AG09319 (cell line): ENCODE measurements at regions not wholly inside any gene's neighbourhood (a gene's known extent, or its start where the extent isn't known, plus 50 kb on each side); places are given as distances from the start of the nearest gene placed in this dataset.

Source experiments
- DNase-seq: peaks from one replicate; pipeline ENCODE4 v3.0.0-alpha.2; 2010; ENCODE audit warnings: low read depth; ENCODE audit errors: extremely low read depth
- TF ChIP-seq, protein P1 (sequence below): IDR thresholded peaks from 2 replicates; pipeline ENCODE4 v1.5.1; 2011; ENCODE audit warnings: low read depth, mild to moderate bottlenecking, inconsistent platforms, low read length, moderate library complexity

DNA sequence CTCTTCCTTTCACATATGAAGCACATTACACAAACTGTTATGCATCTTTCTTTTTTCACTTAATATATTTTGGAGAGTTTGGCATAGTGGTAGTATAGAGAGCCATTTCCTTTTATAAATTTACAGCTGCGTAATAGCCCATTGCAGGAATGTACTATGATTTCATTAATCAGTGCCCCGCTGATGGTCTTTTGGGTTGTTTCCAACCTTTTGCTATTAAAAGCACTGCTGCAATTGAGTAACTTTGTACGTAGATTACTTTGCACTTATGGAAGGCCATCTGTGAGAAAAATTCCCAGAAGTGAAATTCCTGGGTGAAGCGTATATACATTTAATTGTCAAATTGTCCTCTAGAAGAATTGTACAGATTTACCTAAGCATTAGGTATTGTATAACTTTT is 565.3 kb upstream of the ZNF804A start:
- TF ChIP-seq, protein P1, sequence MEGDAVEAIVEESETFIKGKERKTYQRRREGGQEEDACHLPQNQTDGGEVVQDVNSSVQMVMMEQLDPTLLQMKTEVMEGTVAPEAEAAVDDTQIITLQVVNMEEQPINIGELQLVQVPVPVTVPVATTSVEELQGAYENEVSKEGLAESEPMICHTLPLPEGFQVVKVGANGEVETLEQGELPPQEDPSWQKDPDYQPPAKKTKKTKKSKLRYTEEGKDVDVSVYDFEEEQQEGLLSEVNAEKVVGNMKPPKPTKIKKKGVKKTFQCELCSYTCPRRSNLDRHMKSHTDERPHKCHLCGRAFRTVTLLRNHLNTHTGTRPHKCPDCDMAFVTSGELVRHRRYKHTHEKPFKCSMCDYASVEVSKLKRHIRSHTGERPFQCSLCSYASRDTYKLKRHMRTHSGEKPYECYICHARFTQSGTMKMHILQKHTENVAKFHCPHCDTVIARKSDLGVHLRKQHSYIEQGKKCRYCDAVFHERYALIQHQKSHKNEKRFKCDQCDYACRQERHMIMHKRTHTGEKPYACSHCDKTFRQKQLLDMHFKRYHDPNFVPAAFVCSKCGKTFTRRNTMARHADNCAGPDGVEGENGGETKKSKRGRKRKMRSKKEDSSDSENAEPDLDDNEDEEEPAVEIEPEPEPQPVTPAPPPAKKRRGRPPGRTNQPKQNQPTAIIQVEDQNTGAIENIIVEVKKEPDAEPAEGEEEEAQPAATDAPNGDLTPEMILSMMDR = no peak
- no peak for DNase-seq

DNA sequence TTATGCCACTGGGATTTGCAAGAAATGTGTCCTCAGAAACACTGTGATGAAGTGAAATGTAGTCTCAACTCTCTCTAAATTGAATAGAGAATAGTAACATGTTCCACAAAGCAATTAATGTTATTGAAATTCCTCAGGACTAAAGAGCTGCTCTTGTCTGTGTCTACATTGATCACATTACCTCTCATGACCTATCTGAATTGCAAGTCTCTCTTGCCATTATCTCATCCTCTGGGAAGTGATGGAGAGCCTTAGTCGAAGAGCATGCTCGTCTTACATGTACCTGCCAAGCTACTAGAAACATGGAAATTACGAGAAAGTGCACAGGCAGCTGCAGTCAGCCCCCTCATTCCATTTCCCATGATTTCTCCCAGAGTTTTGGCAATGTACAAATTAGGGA is 561.1 kb upstream of the ZNF804A start:
- no peak for DNase-seq
- TF ChIP-seq, protein P1 = no peak

DNA sequence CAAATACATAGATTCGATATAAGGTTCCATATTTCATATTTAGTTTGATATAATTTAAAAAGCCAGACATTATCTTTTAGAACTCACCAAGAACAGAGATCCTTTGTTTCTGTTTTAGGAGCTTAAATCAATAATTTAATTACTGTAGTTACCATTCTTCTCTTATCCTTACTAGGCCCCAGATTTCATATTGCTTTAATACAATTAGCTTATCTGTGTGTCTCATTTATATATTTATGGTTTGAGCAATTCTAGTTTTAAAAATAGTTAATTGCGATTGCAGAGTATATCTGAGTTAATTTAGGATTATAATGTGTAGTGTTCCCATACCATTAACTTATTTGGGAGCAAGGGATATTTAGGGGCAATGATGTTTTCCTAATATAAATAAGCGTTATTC is 558.8 kb upstream of the ZNF804A start:
- TF ChIP-seq, protein P1 = no peak
- DNase-seq = no peak

DNA sequence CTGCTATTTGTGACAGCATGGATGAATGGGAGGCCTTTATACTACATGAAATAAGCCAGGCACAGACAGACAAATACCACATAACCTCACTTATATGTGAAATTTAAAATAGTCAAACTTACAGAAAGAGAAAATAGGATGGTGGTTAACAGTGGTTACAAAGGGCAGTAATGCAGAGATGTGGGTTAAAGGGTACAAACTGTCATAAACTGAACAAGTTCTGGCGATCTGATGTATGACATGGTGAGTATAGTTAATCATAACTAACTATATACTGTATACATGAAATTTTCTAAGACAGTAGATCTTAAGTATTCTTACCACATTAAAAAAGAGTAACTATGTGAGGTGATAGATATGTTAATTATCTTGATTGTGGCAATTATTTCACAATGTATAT is 558.1 kb upstream of the ZNF804A start:
- TF ChIP-seq, protein P1 = no peak
- no peak for DNase-seq

DNA sequence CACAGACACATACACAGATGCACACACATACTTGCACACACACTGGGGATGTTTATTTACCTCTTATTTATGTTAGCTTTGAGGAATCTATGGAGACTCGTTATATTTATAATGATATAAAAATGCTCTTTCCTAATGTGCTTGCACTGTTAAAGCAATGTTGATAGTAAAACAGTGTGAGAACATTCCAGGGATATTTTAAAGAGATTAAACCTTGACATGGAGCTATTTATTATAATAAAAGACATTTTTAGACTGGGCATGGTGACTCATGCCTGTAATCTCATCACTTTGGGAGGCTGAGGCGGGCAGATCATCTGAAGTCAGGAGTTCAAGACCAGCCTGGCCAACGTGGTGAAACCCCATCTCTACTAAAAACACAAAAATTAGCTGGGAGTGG is 557.3 kb upstream of the ZNF804A start:
- DNase-seq = no peak
- TF ChIP-seq, protein P1 = no peak

DNA sequence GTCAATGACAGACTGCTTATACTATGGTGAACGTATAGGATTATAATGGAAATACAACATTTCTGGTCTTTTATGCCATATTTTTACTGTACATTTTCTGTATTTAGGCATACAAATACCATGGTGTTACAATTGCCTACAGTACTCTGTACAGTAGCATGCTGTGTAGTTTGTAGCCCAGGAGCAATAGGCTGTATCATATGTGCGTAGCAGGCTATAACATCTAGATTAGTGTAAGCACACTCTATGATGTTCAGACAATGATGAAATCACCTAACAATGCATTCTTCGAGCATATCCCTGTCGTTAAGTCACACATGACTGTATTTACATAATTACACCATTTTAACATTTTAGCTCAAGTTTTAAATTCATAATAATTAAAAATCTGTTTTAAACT is 556.6 kb upstream of the ZNF804A start:
- TF ChIP-seq, protein P1 = no peak
- no peak for DNase-seq

DNA sequence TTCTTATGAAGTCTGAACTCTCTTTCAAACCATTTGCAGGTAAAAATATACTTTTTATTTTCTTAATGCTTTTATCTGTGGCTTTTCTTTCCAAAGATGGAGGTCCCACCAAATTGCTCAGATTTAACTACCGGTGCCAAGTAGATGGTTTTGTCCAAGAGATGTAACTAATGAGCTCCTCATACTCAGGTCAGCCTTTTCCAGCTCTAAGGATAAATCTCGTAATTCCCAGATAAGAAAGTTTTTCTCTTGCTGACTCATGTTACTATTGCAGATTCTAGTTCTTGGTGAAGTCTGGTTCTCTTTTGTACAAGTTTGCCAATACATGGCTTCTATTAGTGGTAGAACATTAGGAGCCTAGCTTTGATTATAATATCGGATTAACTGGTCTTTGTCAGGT is 550.8 kb upstream of the ZNF804A start:
- TF ChIP-seq, protein P1 = no peak
- DNase-seq = no peak
